ENCODE measurements at regions not wholly inside any gene's neighbourhood (a gene's known extent, or its start where the extent isn't known, plus 50 kb on each side); places are given as distances from the start of the nearest gene placed in this dataset.

DNA sequence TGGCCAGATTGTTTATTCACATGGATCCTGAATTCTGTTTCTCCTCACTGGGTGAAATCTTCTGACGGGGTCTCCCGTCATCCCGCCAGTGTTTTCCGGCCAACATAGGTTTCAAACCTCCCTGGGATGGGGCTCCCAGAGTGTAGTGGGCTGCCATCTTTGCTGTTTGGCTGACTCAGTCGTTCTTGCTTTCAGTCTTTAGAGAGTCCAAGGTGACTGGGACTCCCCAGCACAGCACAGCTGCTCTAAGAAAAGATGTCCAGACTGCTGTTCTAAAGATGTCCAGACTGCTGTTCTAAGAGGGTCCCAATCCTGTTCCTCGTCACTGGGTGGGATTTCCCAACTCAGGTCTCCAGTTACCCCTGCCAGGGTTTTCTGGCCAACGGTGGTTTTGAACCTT, 801.9 kb upstream of the IGFBP3 start:
- TF ChIP-seq, protein P1, sequence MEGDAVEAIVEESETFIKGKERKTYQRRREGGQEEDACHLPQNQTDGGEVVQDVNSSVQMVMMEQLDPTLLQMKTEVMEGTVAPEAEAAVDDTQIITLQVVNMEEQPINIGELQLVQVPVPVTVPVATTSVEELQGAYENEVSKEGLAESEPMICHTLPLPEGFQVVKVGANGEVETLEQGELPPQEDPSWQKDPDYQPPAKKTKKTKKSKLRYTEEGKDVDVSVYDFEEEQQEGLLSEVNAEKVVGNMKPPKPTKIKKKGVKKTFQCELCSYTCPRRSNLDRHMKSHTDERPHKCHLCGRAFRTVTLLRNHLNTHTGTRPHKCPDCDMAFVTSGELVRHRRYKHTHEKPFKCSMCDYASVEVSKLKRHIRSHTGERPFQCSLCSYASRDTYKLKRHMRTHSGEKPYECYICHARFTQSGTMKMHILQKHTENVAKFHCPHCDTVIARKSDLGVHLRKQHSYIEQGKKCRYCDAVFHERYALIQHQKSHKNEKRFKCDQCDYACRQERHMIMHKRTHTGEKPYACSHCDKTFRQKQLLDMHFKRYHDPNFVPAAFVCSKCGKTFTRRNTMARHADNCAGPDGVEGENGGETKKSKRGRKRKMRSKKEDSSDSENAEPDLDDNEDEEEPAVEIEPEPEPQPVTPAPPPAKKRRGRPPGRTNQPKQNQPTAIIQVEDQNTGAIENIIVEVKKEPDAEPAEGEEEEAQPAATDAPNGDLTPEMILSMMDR (IDR thresholded peaks at IDR 0.05) = no peak
- TF ChIP-seq POLR2A (IDR thresholded peaks at IDR 0.05) = no peak

All from thyroid gland (tissue), 4 donors.